SU-DHL-6 (cell line): ENCODE measurements at regions not wholly inside any gene's neighbourhood (a gene's known extent, or its start where the extent isn't known, plus 50 kb on each side); places are given as distances from the start of the nearest gene placed in this dataset.

ENCODE experiments used
- H2AFZ ChIP-seq: fragments of 200-600 bp; sonication (generic); 2 replicates; pipeline ENCODE4 v1.6.1; 2014; ENCODE audit warnings: low read depth, mild to moderate bottlenecking, moderate library complexity, mixed read lengths, antibody characterized with exemption, low read length; ENCODE audit not compliant: severe bottlenecking
- H3F3A ChIP-seq: fragments of 200-600 bp; shearing (Covaris generic); 2 replicates; pipeline ENCODE4 v1.6.0; 2016; ENCODE audit warnings: antibody characterized with exemption, mild to moderate bottlenecking; ENCODE audit not compliant: insufficient read depth
- H3K27ac ChIP-seq: fragments of 200-600 bp; sonication (generic); 2 replicates; pipeline ENCODE4 v1.5.1; 2016; ENCODE audit warnings: low read depth, mild to moderate bottlenecking, low read length, moderate library complexity, mixed read lengths
- H3K27me3 ChIP-seq: fragments of 200-600 bp; sonication (generic), shearing (Covaris generic); 2 replicates; pipeline ENCODE4 v1.6.0; 2014; ENCODE audit warnings: mild to moderate bottlenecking, low read length
- H3K36me3 ChIP-seq: fragments of 200-600 bp; sonication (generic); 2 replicates; pipeline ENCODE4 v1.6.1; 2014; ENCODE audit warnings: mild to moderate bottlenecking, low read length, mixed read lengths
- H3K4me2 ChIP-seq: fragments of 300-600, 200-600 bp; shearing (Covaris generic), sonication (generic); 2 replicates; pipeline ENCODE4 v1.6.0; 2014; ENCODE audit warnings: low read length, low read depth, mild to moderate bottlenecking; ENCODE audit not compliant: poor library complexity, severe bottlenecking
- H3K4me3 ChIP-seq: fragments of 200-600 bp; sonication (generic); 2 replicates; pipeline ENCODE4 v1.5.1; 2014; ENCODE audit warnings: antibody characterized with exemption, low read length, mild to moderate bottlenecking, mixed read lengths; ENCODE audit not compliant: insufficient read depth, poor library complexity, severe bottlenecking
- H3K79me2 ChIP-seq: fragments of 200-600 bp; sonication (generic); 2 replicates; pipeline ENCODE4 v1.6.1; 2014; ENCODE audit warnings: mild to moderate bottlenecking, low read length, moderate library complexity; ENCODE audit not compliant: insufficient read depth
- H3K9ac ChIP-seq: fragments of 200-600 bp; sonication (generic); 2 replicates; pipeline ENCODE4 v1.7.0; 2014; ENCODE audit warnings: mild to moderate bottlenecking, low read length
- H3K9me2 ChIP-seq: fragments of 200-600 bp; sonication (generic); replicated peaks from 2 replicates; pipeline ENCODE4 v1.6.1; 2014; ENCODE audit warnings: low read length; ENCODE audit not compliant: insufficient read depth
- H3K9me3 ChIP-seq: fragments of 200-600 bp; sonication (generic); 2 replicates; pipeline ENCODE4 v1.6.1; 2014; ENCODE audit warnings: low read length, mixed read lengths; ENCODE audit not compliant: insufficient read depth
- H4K20me1 ChIP-seq: fragments of 200-600 bp; sonication (generic); 2 replicates; pipeline ENCODE4 v1.6.1; 2014; ENCODE audit warnings: low read depth, mild to moderate bottlenecking, antibody characterized with exemption, low read length, moderate library complexity, mixed read lengths
- CTCF ChIP-seq: fragments of 200-600 bp; sonication (generic); IDR thresholded peaks from one replicate; pipeline ENCODE4 v1.5.1; 2017; ENCODE audit warnings: antibody characterized with exemption, mild to moderate bottlenecking, low read length, moderate library complexity; ENCODE audit not compliant: insufficient read depth, poor library complexity, severe bottlenecking
- EZH2phosphoT487 ChIP-seq: fragments of 200-600 bp; sonication (generic), shearing (Covaris generic); conservative IDR thresholded peaks from 2 replicates; pipeline ENCODE4 v1.6.1; 2018; ENCODE audit warnings: mild to moderate bottlenecking, antibody characterized with exemption, low read length, moderate library complexity, mixed read lengths

GRCh38 chr5:116646611-116647289, 72.1 kb upstream of the SEMA6A start:
- Histone ChIP-seq H4K20me1 (no peaks in the 10 kb centered on the region), H3K4me3 (no peak overlapping the region), H3K9me3 (no peaks in the 10 kb centered on the region), H3K79me2 (no peaks in the 10 kb centered on the region), H3K27ac (no peak overlapping the region), H3K27me3 (no peaks in the 10 kb centered on the region), H3K36me3 (no peaks in the 10 kb centered on the region), H3F3A (no peaks in the 10 kb centered on the region), H2AFZ (no peak overlapping the region), H3K9me2 (no peaks in the 10 kb centered on the region), H3K4me2 (no peak overlapping the region), H3K9ac (no peak overlapping the region)
- TF ChIP-seq EZH2phosphoT487, result no peak
- TF ChIP-seq CTCF, result no peak

DNA sequence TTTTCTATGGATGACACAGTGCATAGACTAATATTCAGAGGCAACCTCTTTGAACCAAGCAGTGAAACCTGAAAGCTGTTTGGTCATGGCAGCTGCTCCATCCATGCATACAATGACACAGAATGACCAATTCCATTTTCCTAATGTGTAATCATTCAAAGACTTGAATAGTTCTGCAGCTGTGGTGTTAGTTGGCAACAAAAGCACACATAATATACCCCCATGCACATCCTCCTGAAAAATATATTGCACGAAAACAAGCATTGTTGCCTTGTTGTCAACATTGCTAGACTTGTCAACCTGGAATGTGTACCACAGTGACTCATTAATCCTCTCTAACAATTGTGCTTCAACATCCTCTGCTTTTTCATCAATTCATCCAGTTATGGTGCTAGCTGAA, 71.0 kb upstream of the SEMA6A start:
- H3K4me2 ChIP-seq, result no peak overlapping the region
- no peak overlapping the region for H3K4me3 ChIP-seq
- no peak overlapping the region for H3K27ac ChIP-seq
- H3K79me2 ChIP-seq, result no peaks in the 10 kb centered on the region
- H3K9ac ChIP-seq, result no peak overlapping the region
- no peaks in the 10 kb centered on the region for H3F3A ChIP-seq
- no peak for TF ChIP-seq EZH2phosphoT487
- TF ChIP-seq CTCF, result no peak
- H4K20me1 ChIP-seq, result no peaks in the 10 kb centered on the region
- no peak overlapping the region for H2AFZ ChIP-seq
- no peaks in the 10 kb centered on the region for H3K9me3 ChIP-seq
- H3K9me2 ChIP-seq, result no peaks in the 10 kb centered on the region
- H3K27me3 ChIP-seq, result no peaks in the 10 kb centered on the region
- H3K36me3 ChIP-seq, result no peaks in the 10 kb centered on the region

GRCh38 chr5:116640236-116640635, 65.6 kb upstream of the SEMA6A start:
- Histone ChIP-seq H3K79me2 (no peaks in the 10 kb centered on the region), H3K27me3 (no peaks in the 10 kb centered on the region), H3K4me3 (no peak overlapping the region), H3K9ac (no peak overlapping the region), H4K20me1 (no peaks in the 10 kb centered on the region), H3K4me2 (no peak overlapping the region), H3K27ac (no peak overlapping the region), H2AFZ (no peak overlapping the region), H3K9me3 (no peaks in the 10 kb centered on the region), H3K9me2 (no peaks in the 10 kb centered on the region), H3F3A (no peaks in the 10 kb centered on the region), H3K36me3 (no peaks in the 10 kb centered on the region)
- no peak for TF ChIP-seq CTCF
- TF ChIP-seq EZH2phosphoT487, result no peak
